ENCODE measurements at regions not wholly inside any gene's neighbourhood (a gene's known extent, or its start where the extent isn't known, plus 50 kb on each side); places are given as distances from the start of the nearest gene placed in this dataset.

DNA sequence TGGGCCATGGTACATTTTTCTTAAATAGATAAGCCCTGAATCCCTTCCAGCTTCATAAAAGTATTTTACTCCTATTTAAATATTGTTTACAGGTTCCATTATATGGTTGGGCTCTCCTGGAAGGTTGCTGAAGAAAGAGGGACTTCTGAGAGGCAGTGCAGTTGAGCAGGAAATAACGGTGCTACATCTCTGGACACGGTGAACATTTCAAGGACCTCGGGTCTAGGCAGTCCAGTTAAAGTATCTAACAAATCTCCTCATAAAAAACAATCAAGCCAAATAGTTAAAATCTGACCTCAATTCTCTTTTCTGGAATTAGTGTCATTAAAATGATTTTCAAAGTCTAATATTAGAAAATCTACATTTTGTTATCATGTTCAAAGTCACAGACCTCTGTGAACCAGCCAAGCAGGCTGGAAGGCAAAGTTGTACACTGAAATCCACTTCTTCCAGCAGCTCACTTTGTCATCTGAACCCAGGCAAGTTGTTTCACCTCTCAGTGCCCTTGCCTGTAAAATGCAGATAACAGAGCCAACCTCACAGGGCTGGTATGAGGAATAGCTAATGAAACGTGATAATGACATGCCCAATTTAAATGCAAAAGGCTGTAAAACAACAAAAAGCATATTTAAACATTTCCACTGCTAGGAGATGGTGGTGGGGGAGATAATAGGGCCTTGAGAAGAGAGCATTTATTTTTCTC lies 267.0 kb upstream of the KLF3 start:
- Histone ChIP-seq H3K4me1 (ENCODE audit: control insufficient read depth in 2 of 3, insufficient read depth in 2 of 3, low read depth in 1 of 3, low read length in 3 of 3) (no peaks in the 10 kb centered on the region), H3K27ac (ENCODE audit: low read depth in 2 of 2, low read length in 2 of 2) (no peak overlapping the region), H3K27me3 (ENCODE audit: control insufficient read depth, insufficient read depth, low read length) (no peaks in the 10 kb centered on the region), H3K36me3 (ENCODE audit: control insufficient read depth in 2 of 3, insufficient read depth in 3 of 3, low read length in 3 of 3) (no peaks in the 10 kb centered on the region), H3K9me3 (ENCODE audit: control insufficient read depth in 2 of 3, insufficient read depth in 1 of 3, low read length in 3 of 3) (peaks cover 0 to 9% (median 0%) of the 10 kb centered on the region in 3 donors), H3K4me3 (ENCODE audit: low read length in 3 of 3) (no peak overlapping the region), H3K9ac (ENCODE audit: low read length in 3 of 3) (no peak overlapping the region)
- no peak for FAIRE-seq
- intact Hi-C loops (cut with DNase I), result no loop called here
- TF ChIP-seq, protein P1, sequence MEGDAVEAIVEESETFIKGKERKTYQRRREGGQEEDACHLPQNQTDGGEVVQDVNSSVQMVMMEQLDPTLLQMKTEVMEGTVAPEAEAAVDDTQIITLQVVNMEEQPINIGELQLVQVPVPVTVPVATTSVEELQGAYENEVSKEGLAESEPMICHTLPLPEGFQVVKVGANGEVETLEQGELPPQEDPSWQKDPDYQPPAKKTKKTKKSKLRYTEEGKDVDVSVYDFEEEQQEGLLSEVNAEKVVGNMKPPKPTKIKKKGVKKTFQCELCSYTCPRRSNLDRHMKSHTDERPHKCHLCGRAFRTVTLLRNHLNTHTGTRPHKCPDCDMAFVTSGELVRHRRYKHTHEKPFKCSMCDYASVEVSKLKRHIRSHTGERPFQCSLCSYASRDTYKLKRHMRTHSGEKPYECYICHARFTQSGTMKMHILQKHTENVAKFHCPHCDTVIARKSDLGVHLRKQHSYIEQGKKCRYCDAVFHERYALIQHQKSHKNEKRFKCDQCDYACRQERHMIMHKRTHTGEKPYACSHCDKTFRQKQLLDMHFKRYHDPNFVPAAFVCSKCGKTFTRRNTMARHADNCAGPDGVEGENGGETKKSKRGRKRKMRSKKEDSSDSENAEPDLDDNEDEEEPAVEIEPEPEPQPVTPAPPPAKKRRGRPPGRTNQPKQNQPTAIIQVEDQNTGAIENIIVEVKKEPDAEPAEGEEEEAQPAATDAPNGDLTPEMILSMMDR (IDR thresholded peaks at IDR 0.05; ENCODE audit: borderline replicate concordance, extremely low read depth, insufficient read depth), result no peak
- DNase-seq, result peak in 2 of 5 donors; percentile 32 to 40

DNA sequence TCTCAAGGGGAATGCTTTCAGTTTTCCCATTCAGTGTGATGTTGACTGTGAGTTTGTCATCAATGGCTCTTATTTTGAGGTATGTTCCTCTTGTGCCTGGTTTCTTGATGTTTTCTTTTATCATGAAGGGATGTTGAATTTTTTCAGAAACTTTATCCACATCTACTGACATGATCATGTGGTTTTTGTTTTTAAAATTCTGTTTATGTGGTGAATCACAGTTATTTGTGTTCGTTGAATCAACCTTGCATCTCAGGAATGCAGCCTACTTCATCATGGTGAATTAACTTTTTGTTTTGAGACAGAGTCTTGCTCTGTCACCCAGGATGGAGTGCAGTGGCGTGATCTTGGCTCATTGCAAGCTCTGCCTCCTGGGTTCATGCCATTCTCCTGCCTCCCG lies 263.1 kb upstream of the KLF3 start:
- Histone ChIP-seq H3K4me3 (ENCODE audit: low read length in 3 of 3) (no peak overlapping the region), H3K9me3 (ENCODE audit: control insufficient read depth in 2 of 3, insufficient read depth in 1 of 3, low read length in 3 of 3) (no peaks in the 10 kb centered on the region), H3K4me1 (ENCODE audit: control insufficient read depth in 2 of 3, insufficient read depth in 2 of 3, low read depth in 1 of 3, low read length in 3 of 3) (no peaks in the 10 kb centered on the region), H3K27ac (ENCODE audit: low read depth in 2 of 2, low read length in 2 of 2) (no peak overlapping the region), H3K36me3 (ENCODE audit: control insufficient read depth in 2 of 3, insufficient read depth in 3 of 3, low read length in 3 of 3) (no peaks in the 10 kb centered on the region), H3K9ac (ENCODE audit: low read length in 3 of 3) (no peak overlapping the region), H3K27me3 (ENCODE audit: control insufficient read depth, insufficient read depth, low read length) (no peaks in the 10 kb centered on the region)
- DNase-seq (no peak), FAIRE-seq (no peak)
- intact Hi-C loops (cut with DNase I), result no loop called here
- TF ChIP-seq, protein P1 (IDR thresholded peaks at IDR 0.05; ENCODE audit: borderline replicate concordance, extremely low read depth, insufficient read depth), result no peak

DNA sequence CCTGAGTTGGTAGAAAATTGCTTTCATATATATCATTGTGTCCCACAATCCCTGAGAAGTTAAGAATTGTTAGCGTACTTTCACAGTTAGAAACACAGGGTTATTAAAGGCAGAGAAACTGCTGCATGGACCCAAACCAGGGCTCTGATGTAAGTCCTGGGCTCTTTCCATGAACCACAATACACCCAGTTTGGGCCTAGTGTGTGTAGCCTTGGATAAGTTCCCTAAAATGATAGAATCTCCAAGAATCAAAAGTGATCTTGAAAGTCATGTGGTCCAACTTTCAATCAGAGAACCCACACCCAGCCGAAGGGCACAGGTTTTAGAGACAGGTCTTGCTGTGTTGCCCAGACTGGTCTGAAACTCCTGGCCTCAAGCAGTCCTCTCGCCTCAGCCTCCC lies 257.8 kb upstream of the KLF3 start:
- Histone ChIP-seq H3K4me3 (ENCODE audit: low read length in 3 of 3) (no peak overlapping the region), H3K36me3 (ENCODE audit: control insufficient read depth in 2 of 3, insufficient read depth in 3 of 3, low read length in 3 of 3) (no peaks in the 10 kb centered on the region), H3K4me1 (ENCODE audit: control insufficient read depth in 2 of 3, insufficient read depth in 2 of 3, low read depth in 1 of 3, low read length in 3 of 3) (no peaks in the 10 kb centered on the region), H3K27me3 (ENCODE audit: control insufficient read depth, insufficient read depth, low read length) (no peaks in the 10 kb centered on the region), H3K9ac (ENCODE audit: low read length in 3 of 3) (no peak overlapping the region), H3K9me3 (ENCODE audit: control insufficient read depth in 2 of 3, insufficient read depth in 1 of 3, low read length in 3 of 3) (no peaks in the 10 kb centered on the region), H3K27ac (ENCODE audit: low read depth in 2 of 2, low read length in 2 of 2) (no peak overlapping the region)
- no peak for DNase-seq
- intact Hi-C loops (cut with DNase I), result no loop called here
- FAIRE-seq, result no peak
- TF ChIP-seq, protein P1 (IDR thresholded peaks at IDR 0.05; ENCODE audit: borderline replicate concordance, extremely low read depth, insufficient read depth), result no peak

DNA sequence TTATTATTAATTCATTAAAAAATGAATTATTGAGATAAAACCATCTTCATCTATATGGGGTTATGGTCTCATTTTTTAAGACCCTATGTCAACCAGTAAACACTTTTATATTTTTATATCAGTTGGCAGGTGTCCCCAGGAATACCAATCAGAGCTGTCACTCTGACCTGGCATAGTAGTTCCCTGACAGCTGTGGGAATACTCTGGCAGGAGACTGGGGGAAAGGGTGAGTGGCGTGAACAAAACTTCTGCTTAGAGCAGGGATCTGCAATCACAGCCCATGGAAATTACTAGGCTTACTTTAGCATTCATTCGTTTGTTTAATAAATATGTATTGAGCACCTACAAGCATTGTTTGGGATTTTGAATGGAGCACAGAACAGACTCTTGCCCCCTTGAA lies 254.1 kb upstream of the KLF3 start:
- intact Hi-C loops (cut with DNase I), result no loop called here
- no peak overlapping the region for H3K4me3 ChIP-seq (ENCODE audit: low read length in 3 of 3)
- H3K4me1 ChIP-seq (ENCODE audit: control insufficient read depth in 2 of 3, insufficient read depth in 2 of 3, low read depth in 1 of 3, low read length in 3 of 3), result no peaks in the 10 kb centered on the region
- TF ChIP-seq, protein P1 (IDR thresholded peaks at IDR 0.05; ENCODE audit: borderline replicate concordance, extremely low read depth, insufficient read depth), result no peak
- H3K36me3 ChIP-seq (ENCODE audit: control insufficient read depth in 2 of 3, insufficient read depth in 3 of 3, low read length in 3 of 3), result no peaks in the 10 kb centered on the region
- no peak for FAIRE-seq
- no peak for DNase-seq
- no peaks in the 10 kb centered on the region for H3K9me3 ChIP-seq (ENCODE audit: control insufficient read depth in 2 of 3, insufficient read depth in 1 of 3, low read length in 3 of 3)
- no peak overlapping the region for H3K9ac ChIP-seq (ENCODE audit: low read length in 3 of 3)
- H3K27me3 ChIP-seq (ENCODE audit: control insufficient read depth, insufficient read depth, low read length), result no peaks in the 10 kb centered on the region
- no peak overlapping the region for H3K27ac ChIP-seq (ENCODE audit: low read depth in 2 of 2, low read length in 2 of 2)

Measured in kidney (tissue), 13 donors.